ENCODE measurements at regions not wholly inside any gene's neighbourhood (a gene's known extent, or its start where the extent isn't known, plus 50 kb on each side); places are given as distances from the start of the nearest gene placed in this dataset.

GRCh38 chr5:124461157-124461556 is 285.3 kb downstream of the ZNF608 start:
- DNase-seq (ENCODE audit: low read depth in 2 of 2): no peak
- Histone ChIP-seq H2AFZ (ENCODE audit: low read length) (no peak overlapping the region), H3K79me2 (ENCODE audit: control insufficient read depth, insufficient read depth, low read length) (no peaks in the 10 kb centered on the region), H3K9me3 (ENCODE audit: control insufficient read depth, insufficient read depth, low read depth, low read length) (no peaks in the 10 kb centered on the region), H4K20me1 (ENCODE audit: control insufficient read depth, extremely low read depth, insufficient read depth, low read length) (no peaks in the 10 kb centered on the region), H3K4me1 (ENCODE audit: control insufficient read depth, extremely low read depth, insufficient read depth, low read length) (no peaks in the 10 kb centered on the region), H3K27ac (ENCODE audit: insufficient read depth, low read length) (no peak overlapping the region), H3K36me3 (ENCODE audit: control insufficient read depth, insufficient read depth, low read length) (no peaks in the 10 kb centered on the region), H3K27me3 (ENCODE audit: control insufficient read depth, insufficient read depth, low read length) (no peaks in the 10 kb centered on the region), H3K4me2 (ENCODE audit: extremely low read depth, insufficient read depth, low read length) (no peak overlapping the region), H3K4me3 (replicated peaks in 1 of 4; ENCODE audit: control extremely low read depth in 1 of 4, insufficient read depth in 1 of 4, low read depth in 3 of 4, low read length in 4 of 4) (no peak overlapping the region), H3K9ac (ENCODE audit: insufficient read depth, low read length) (no peak overlapping the region)
- TF ChIP-seq EZH2 (IDR thresholded peaks at IDR 0.05; ENCODE audit: low read length, missing control alignments) (no peak), CTCF (conservative IDR thresholded peaks at IDR 0.05 in 1 of 2, IDR thresholded peaks at IDR 0.05 in 1 of 2; ENCODE audit: low read depth in 1 of 2, low read length in 2 of 2) (no peak)

- Histone ChIP-seq H3K9ac (ENCODE audit: insufficient read depth, low read length) (no peak overlapping the region), H3K27ac (ENCODE audit: insufficient read depth, low read length) (no peak overlapping the region), H3K4me2 (ENCODE audit: extremely low read depth, insufficient read depth, low read length) (no peak overlapping the region), H3K27me3 (ENCODE audit: control insufficient read depth, insufficient read depth, low read length) (no peaks in the 10 kb centered on the region), H3K4me3 (replicated peaks in 1 of 4; ENCODE audit: control extremely low read depth in 1 of 4, insufficient read depth in 1 of 4, low read depth in 3 of 4, low read length in 4 of 4) (no peak overlapping the region), H4K20me1 (ENCODE audit: control insufficient read depth, extremely low read depth, insufficient read depth, low read length) (no peaks in the 10 kb centered on the region), H3K79me2 (ENCODE audit: control insufficient read depth, insufficient read depth, low read length) (no peaks in the 10 kb centered on the region), H3K9me3 (ENCODE audit: control insufficient read depth, insufficient read depth, low read depth, low read length) (no peaks in the 10 kb centered on the region), H3K36me3 (ENCODE audit: control insufficient read depth, insufficient read depth, low read length) (no peaks in the 10 kb centered on the region), H3K4me1 (ENCODE audit: control insufficient read depth, extremely low read depth, insufficient read depth, low read length) (no peaks in the 10 kb centered on the region), H2AFZ (ENCODE audit: low read length) (no peak overlapping the region)
- DNase-seq (ENCODE audit: low read depth in 2 of 2): no peak
- TF ChIP-seq EZH2 (IDR thresholded peaks at IDR 0.05; ENCODE audit: low read length, missing control alignments): no peak
- no peak for TF ChIP-seq CTCF (conservative IDR thresholded peaks at IDR 0.05 in 1 of 2, IDR thresholded peaks at IDR 0.05 in 1 of 2; ENCODE audit: low read depth in 1 of 2, low read length in 2 of 2)
Measured at GRCh38 chr5:124460642-124461041, 285.8 kb downstream of the ZNF608 start.

- Histone ChIP-seq H3K79me2 (ENCODE audit: control insufficient read depth, insufficient read depth, low read length) (no peaks in the 10 kb centered on the region), H3K9me3 (ENCODE audit: control insufficient read depth, insufficient read depth, low read depth, low read length) (no peaks in the 10 kb centered on the region), H3K4me3 (replicated peaks in 1 of 4; ENCODE audit: control extremely low read depth in 1 of 4, insufficient read depth in 1 of 4, low read depth in 3 of 4, low read length in 4 of 4) (no peak overlapping the region), H3K4me1 (ENCODE audit: control insufficient read depth, extremely low read depth, insufficient read depth, low read length) (no peaks in the 10 kb centered on the region), H3K27me3 (ENCODE audit: control insufficient read depth, insufficient read depth, low read length) (no peaks in the 10 kb centered on the region), H3K9ac (ENCODE audit: insufficient read depth, low read length) (no peak overlapping the region), H3K27ac (ENCODE audit: insufficient read depth, low read length) (no peak overlapping the region), H3K4me2 (ENCODE audit: extremely low read depth, insufficient read depth, low read length) (no peak overlapping the region), H2AFZ (ENCODE audit: low read length) (no peak overlapping the region), H3K36me3 (ENCODE audit: control insufficient read depth, insufficient read depth, low read length) (no peaks in the 10 kb centered on the region), H4K20me1 (ENCODE audit: control insufficient read depth, extremely low read depth, insufficient read depth, low read length) (no peaks in the 10 kb centered on the region)
- DNase-seq (ENCODE audit: low read depth in 2 of 2): no peak
- TF ChIP-seq EZH2 (IDR thresholded peaks at IDR 0.05; ENCODE audit: low read length, missing control alignments) (no peak), CTCF (conservative IDR thresholded peaks at IDR 0.05 in 1 of 2, IDR thresholded peaks at IDR 0.05 in 1 of 2; ENCODE audit: low read depth in 1 of 2, low read length in 2 of 2) (no peak)
Measured at GRCh38 chr5:124459984-124460383, 286.5 kb downstream of the ZNF608 start.

Data from fibroblast of lung (primary cell).